PC-9 (cell line): ENCODE measurements at regions not wholly inside any gene's neighbourhood (a gene's known extent, or its start where the extent isn't known, plus 50 kb on each side); places are given as distances from the start of the nearest gene placed in this dataset.

Experiments used
- CTCF ChIP-seq: fragments of 200-600 bp; sonication (generic); conservative IDR thresholded peaks from 2 replicates; pipeline ENCODE4 v1.6.1; 2017; ENCODE audit warnings: mixed run types, antibody characterized with exemption, mild to moderate bottlenecking, moderate library complexity
- EZH2 ChIP-seq: fragments of 200-600 bp; sonication (generic); IDR thresholded peaks from 2 replicates; pipeline ENCODE4 v1.8.0; 2017; ENCODE audit warnings: antibody characterized with exemption, low read depth

DNA sequence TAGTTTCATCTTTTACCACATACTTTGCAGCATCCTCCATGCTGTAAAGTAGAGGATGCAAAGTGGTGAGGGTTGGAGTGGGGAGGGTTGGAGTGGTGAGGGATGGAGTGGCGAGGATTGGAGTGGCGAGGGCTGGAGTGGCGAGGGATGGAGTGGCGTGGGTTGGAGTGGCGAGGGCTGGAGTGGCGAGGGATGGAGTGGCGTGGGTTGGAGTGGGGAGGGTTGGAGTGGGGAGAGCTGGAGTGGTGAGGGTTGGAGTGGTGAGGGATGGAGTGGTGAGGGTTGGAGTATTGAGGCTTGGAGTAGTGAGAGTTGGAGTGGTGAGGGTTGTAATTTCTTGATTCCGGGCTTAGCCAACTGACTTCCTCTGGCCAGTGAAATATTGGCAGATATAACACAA lies 618.3 kb downstream of the MRPL39 start:
- TF ChIP-seq EZH2 (no peak), CTCF (no peak)
